Cardiac muscle cell (in vitro differentiated cells and primary cell): ENCODE measurements at regions not wholly inside any gene's neighbourhood (a gene's known extent, or its start where the extent isn't known, plus 50 kb on each side); places are given as distances from the start of the nearest gene placed in this dataset.
"Not testable (repeated sequence)": the region's sequence is repeated elsewhere in the genome, so short reads cannot be mapped to it uniquely, and the experiment has no call there.

Experiments used
- DNase-seq, 2 donors: peaks; one replicate each; pipeline versions ENCODE4 v3.0.0 to v3.0.0-alpha.2; 2010 to 2017; ENCODE audit warnings: low read depth in 1 of 2, low spot score in 1 of 2
- H3K27ac ChIP-seq: fragments of 200-600 bp; sonication (generic); 2 replicates; pipeline ENCODE4 v1.5.1; 2016
- H3K27me3 ChIP-seq: fragments of 200-600 bp; sonication (generic); 2 replicates; pipeline ENCODE4 v1.6.0; 2016; ENCODE audit warnings: control low read depth
- H3K36me3 ChIP-seq: fragments of 200-600 bp; sonication (generic); 2 replicates; pipeline ENCODE4 v1.5.1; 2016; ENCODE audit warnings: control low read depth
- H3K4me1 ChIP-seq: fragments of 200-600 bp; sonication (generic); 2 replicates; pipeline ENCODE4 v1.8.1; 2017; ENCODE audit warnings: low read depth, mild to moderate bottlenecking, mixed run types
- H3K4me3 ChIP-seq: fragments of 200-600 bp; sonication (generic); 2 replicates; pipeline ENCODE4 v1.5.1; 2016; ENCODE audit warnings: mild to moderate bottlenecking
- H3K9me3 ChIP-seq: fragments of 200-600 bp; sonication (generic); 2 replicates; pipeline ENCODE4 v1.5.1; 2017; ENCODE audit warnings: low read depth, mild to moderate bottlenecking, control low read depth
- TF ChIP-seq, protein P1 (sequence below): IDR thresholded peaks from 2 replicates; pipeline ENCODE4 v1.5.1; 2012; ENCODE audit warnings: low read depth, mild to moderate bottlenecking, low read length

DNA sequence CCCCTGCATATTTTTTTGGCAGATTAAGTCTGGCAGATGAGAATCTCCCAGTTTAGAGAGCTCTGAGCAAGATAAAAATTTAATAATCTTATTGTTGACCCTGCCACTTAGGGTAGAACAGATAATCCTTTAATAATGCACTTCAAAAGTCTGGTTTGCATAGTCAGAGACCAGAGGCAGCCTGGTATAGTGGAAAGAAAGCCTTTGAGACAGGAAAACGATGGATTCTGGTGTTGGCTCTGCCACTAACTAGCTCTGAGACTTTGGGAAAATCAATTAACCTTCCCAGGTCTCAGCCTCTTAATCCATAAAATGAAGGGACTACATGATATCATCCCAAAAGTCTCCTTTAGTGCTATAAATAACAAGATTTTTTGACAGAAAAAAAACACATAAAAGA lies 824.5 kb downstream of the STIM2 start:
- Histone ChIP-seq H3K27me3 (peaks cover 8% of the 10 kb centered on the region), H3K36me3 (no peaks in the 10 kb centered on the region), H3K27ac (no peak overlapping the region), H3K9me3 (no peaks in the 10 kb centered on the region), H3K4me1 (no peaks in the 10 kb centered on the region), H3K4me3 (no peak overlapping the region)
- TF ChIP-seq, protein P1, sequence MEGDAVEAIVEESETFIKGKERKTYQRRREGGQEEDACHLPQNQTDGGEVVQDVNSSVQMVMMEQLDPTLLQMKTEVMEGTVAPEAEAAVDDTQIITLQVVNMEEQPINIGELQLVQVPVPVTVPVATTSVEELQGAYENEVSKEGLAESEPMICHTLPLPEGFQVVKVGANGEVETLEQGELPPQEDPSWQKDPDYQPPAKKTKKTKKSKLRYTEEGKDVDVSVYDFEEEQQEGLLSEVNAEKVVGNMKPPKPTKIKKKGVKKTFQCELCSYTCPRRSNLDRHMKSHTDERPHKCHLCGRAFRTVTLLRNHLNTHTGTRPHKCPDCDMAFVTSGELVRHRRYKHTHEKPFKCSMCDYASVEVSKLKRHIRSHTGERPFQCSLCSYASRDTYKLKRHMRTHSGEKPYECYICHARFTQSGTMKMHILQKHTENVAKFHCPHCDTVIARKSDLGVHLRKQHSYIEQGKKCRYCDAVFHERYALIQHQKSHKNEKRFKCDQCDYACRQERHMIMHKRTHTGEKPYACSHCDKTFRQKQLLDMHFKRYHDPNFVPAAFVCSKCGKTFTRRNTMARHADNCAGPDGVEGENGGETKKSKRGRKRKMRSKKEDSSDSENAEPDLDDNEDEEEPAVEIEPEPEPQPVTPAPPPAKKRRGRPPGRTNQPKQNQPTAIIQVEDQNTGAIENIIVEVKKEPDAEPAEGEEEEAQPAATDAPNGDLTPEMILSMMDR, result no peak
- no peak for DNase-seq

DNA sequence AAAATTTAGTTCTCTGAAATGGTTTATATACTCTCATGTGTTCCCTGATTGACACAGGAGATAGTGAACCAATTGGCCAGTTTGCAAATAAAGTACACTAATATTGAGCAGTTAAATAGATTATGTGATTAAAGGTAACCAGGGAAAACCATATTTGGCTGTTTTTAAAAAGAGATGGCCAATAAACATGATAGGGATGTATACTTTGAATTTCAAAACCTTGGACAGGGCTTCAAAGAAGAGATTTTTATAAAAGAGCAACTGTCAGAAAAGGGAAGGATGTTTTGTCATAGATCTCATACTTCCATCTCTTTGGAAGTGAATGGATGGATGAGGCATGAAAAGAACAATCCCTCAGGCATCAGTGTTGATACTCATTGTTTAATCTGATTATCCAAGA lies 825.3 kb downstream of the STIM2 start:
- H3K36me3 ChIP-seq, result no peaks in the 10 kb centered on the region
- TF ChIP-seq, protein P1, result no peak
- H3K9me3 ChIP-seq, result no peaks in the 10 kb centered on the region
- no peak overlapping the region for H3K27ac ChIP-seq
- no peak overlapping the region for H3K4me3 ChIP-seq
- DNase-seq, result no peak
- no peaks in the 10 kb centered on the region for H3K4me1 ChIP-seq
- H3K27me3 ChIP-seq, result peaks cover 8% of the 10 kb centered on the region

DNA sequence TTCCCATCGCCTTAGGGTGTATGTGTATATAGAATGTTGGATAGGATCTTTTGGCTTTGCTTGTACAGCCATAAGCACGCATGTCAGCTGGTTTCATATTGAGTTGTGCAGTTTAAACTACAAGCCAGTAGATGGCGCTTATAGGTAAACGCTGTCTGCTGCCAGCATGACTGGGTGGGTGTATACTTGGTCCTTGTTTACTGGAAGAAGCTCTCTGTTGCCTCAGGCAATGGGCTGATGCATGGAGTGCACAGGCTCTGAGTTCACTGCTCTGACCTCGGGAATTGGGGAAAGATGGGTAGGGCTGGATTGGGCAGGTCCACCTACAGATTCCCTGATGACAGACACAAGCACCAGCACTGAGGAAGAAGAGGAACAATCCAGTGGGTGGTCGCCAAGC lies 831.5 kb downstream of the STIM2 start:
- Histone ChIP-seq H3K27ac (no peak overlapping the region), H3K4me1 (no peaks in the 10 kb centered on the region), H3K4me3 (no peak overlapping the region), H3K9me3 (no peaks in the 10 kb centered on the region), H3K27me3 (no peaks in the 10 kb centered on the region), H3K36me3 (no peaks in the 10 kb centered on the region)
- peak; percentile 35 to 42 for DNase-seq
- TF ChIP-seq, protein P1, result peak; percentile 48

DNA sequence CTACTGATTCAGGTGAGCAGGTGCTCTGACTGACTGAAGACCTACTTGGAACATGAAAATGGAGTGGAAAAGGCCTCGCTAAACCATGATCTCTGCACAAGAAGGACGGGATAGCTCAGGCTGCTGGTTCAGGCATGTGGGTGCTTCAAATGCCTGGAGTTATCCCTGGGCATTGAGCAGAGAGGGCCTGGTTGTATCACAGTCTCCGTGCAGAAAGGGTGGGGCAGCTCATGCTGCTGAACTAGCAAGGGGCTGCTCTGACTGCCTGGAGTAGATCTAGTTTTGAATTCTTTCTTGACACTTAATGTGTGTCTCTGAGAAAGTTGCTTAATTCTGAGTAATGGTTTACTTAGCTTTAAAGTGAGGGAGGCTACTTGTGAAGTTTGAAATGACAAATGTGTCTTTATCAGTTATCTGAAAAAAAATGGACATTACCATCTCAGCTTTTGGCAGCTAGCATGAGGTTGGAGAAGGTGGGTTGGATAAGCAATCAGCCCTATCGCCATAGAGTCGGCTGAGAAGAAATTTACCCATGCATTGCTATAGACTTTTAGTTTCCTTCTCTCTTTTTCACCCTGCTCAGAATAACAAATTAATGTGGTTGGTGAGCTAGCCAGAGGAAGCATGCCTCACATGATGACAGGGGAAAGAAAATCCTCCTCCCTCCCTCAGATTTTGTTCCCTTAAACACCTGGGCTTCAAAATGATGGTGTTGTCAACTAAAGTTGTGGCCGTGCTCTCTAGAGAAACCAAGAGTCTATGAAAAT lies 832.4 kb downstream of the STIM2 start:
- Histone ChIP-seq H3K9me3 (no peaks in the 10 kb centered on the region), H3K36me3 (no peaks in the 10 kb centered on the region), H3K4me1 (no peaks in the 10 kb centered on the region), H3K4me3 (no peak overlapping the region), H3K27ac (no peak overlapping the region), H3K27me3 (no peaks in the 10 kb centered on the region)
- no peak for DNase-seq
- TF ChIP-seq, protein P1, result no peak

DNA sequence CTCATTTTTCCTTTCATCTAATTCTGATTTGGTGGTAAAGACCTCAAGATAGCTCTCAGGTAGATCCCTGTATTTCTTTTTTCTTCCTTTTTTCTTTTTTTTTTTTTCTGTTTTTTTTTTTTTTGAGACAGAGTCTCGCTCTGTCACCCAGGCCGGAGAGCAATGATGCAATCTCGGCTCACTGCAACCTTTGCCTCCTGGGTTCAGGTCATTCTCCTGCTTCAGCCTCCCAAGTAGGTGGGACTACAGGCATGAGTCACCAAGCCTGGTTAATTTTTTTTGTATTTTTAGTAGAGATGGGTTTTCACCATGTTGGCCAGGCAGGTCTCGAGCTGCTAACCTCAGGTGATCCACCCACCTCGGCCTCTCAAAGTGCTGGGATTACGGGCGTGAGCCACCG lies 835.6 kb downstream of the STIM2 start:
- H3K27me3 ChIP-seq, H3K4me3 ChIP-seq, DNase-seq, H3K4me1 ChIP-seq, H3K27ac ChIP-seq, H3K36me3 ChIP-seq, H3K9me3 ChIP-seq: not testable (repeated sequence)

DNA sequence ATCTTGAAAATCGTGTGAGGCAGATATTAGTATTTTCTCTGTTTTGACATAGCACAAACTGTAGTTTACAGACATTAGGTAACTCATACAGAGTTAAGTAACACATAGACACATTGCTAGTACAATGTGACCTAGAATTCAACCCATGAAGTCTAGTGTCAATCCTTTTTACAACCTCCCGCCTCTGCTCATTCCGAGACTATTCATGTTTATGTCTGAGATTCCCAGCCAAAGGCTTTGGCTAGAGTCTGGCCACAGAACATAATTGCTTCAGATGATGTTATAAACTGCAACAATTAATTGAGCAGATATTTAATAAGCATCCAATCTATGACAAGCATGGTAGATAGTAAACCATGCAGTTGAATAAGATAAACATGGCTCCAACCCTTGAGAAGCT lies 841.0 kb downstream of the STIM2 start:
- H3K9me3 ChIP-seq, result no peaks in the 10 kb centered on the region
- TF ChIP-seq, protein P1, result no peak
- no peak overlapping the region for H3K4me3 ChIP-seq
- no peak for DNase-seq
- no peaks in the 10 kb centered on the region for H3K27me3 ChIP-seq
- H3K36me3 ChIP-seq, result no peaks in the 10 kb centered on the region
- no peak overlapping the region for H3K27ac ChIP-seq
- no peaks in the 10 kb centered on the region for H3K4me1 ChIP-seq
